ENCODE measurements at regions not wholly inside any gene's neighbourhood (a gene's known extent, or its start where the extent isn't known, plus 50 kb on each side); places are given as distances from the start of the nearest gene placed in this dataset.
"Not testable (repeated sequence)": the region's sequence is repeated elsewhere in the genome, so short reads cannot be mapped to it uniquely, and the experiment has no call there.

GRCh38 chr16:9647981-9648701, 534.1 kb downstream of the GRIN2A start:
- DNase-seq: peak; percentile 32
- H3K36me3 ChIP-seq (replicated peaks; ENCODE audit: control insufficient read depth, insufficient read depth, low read length): no peaks in the 10 kb centered on the region
- no peak overlapping the region for H3K4me3 ChIP-seq (ENCODE audit: insufficient read depth, low read depth, low read length)
- H3K27me3 ChIP-seq (ENCODE audit: control insufficient read depth, insufficient read depth, low read length): no peaks in the 10 kb centered on the region

GRCh38 chr16:9650284-9650683, 531.9 kb downstream of the GRIN2A start:
- Histone ChIP-seq H3K4me3 (ENCODE audit: insufficient read depth, low read depth, low read length) (no peak overlapping the region), H3K27me3 (ENCODE audit: control insufficient read depth, insufficient read depth, low read length) (no peaks in the 10 kb centered on the region), H3K36me3 (replicated peaks; ENCODE audit: control insufficient read depth, insufficient read depth, low read length) (no peaks in the 10 kb centered on the region)
- DNase-seq: no peak

- DNase-seq: no peak
- Histone ChIP-seq H3K36me3 (replicated peaks; ENCODE audit: control insufficient read depth, insufficient read depth, low read length) (no peaks in the 10 kb centered on the region), H3K27me3 (ENCODE audit: control insufficient read depth, insufficient read depth, low read length) (no peaks in the 10 kb centered on the region), H3K4me3 (ENCODE audit: insufficient read depth, low read depth, low read length) (no peak overlapping the region)
Observed at GRCh38 chr16:9655051-9655450, 527.2 kb downstream of the GRIN2A start.

- Histone ChIP-seq H3K27me3 (ENCODE audit: control insufficient read depth, insufficient read depth, low read length) (no peaks in the 10 kb centered on the region), H3K4me3 (ENCODE audit: insufficient read depth, low read depth, low read length) (no peak overlapping the region), H3K36me3 (replicated peaks; ENCODE audit: control insufficient read depth, insufficient read depth, low read length) (no peaks in the 10 kb centered on the region)
- no peak for DNase-seq
Observed at GRCh38 chr16:9657641-9658040, 524.6 kb downstream of the GRIN2A start.

GRCh38 chr16:9658164-9658563, 524.1 kb downstream of the GRIN2A start:
- Histone ChIP-seq H3K4me3 (ENCODE audit: insufficient read depth, low read depth, low read length) (no peak overlapping the region), H3K36me3 (replicated peaks; ENCODE audit: control insufficient read depth, insufficient read depth, low read length) (no peaks in the 10 kb centered on the region), H3K27me3 (ENCODE audit: control insufficient read depth, insufficient read depth, low read length) (no peaks in the 10 kb centered on the region)
- DNase-seq: no peak

- no peaks in the 10 kb centered on the region for H3K27me3 ChIP-seq (ENCODE audit: control insufficient read depth, insufficient read depth, low read length)
- DNase-seq: no peak
Observed at GRCh38 chr16:9658586-9658985, 523.6 kb downstream of the GRIN2A start.

GRCh38 chr16:9660898-9661297, 521.3 kb downstream of the GRIN2A start:
- H3K27me3 ChIP-seq (ENCODE audit: control insufficient read depth, insufficient read depth, low read length): no peaks in the 10 kb centered on the region
- DNase-seq: no peak
- H3K4me3 ChIP-seq (ENCODE audit: insufficient read depth, low read depth, low read length): no peak overlapping the region
- no peaks in the 10 kb centered on the region for H3K36me3 ChIP-seq (replicated peaks; ENCODE audit: control insufficient read depth, insufficient read depth, low read length)

More at GRCh38 chr16:9658586-9658985, 523.6 kb downstream of the GRIN2A start:
- no peaks in the 10 kb centered on the region for H3K36me3 ChIP-seq (replicated peaks; ENCODE audit: control insufficient read depth, insufficient read depth, low read length)
- no peak overlapping the region for H3K4me3 ChIP-seq (ENCODE audit: insufficient read depth, low read depth, low read length)

- Histone ChIP-seq H3K27me3 (ENCODE audit: control insufficient read depth, insufficient read depth, low read length) (no peaks in the 10 kb centered on the region), H3K36me3 (replicated peaks; ENCODE audit: control insufficient read depth, insufficient read depth, low read length) (no peaks in the 10 kb centered on the region), H3K4me3 (ENCODE audit: insufficient read depth, low read depth, low read length) (no peak overlapping the region)
- no peak for DNase-seq
Observed at GRCh38 chr16:9661336-9662017, 520.8 kb downstream of the GRIN2A start.

- H3K36me3 ChIP-seq (replicated peaks; ENCODE audit: control insufficient read depth, insufficient read depth, low read length): no peaks in the 10 kb centered on the region
- no peak for DNase-seq
- H3K27me3 ChIP-seq (ENCODE audit: control insufficient read depth, insufficient read depth, low read length): no peaks in the 10 kb centered on the region
- H3K4me3 ChIP-seq (ENCODE audit: insufficient read depth, low read depth, low read length): no peak overlapping the region
Observed at GRCh38 chr16:9663588-9663987, 518.6 kb downstream of the GRIN2A start.

- Histone ChIP-seq H3K36me3 (replicated peaks; ENCODE audit: control insufficient read depth, insufficient read depth, low read length) (no peaks in the 10 kb centered on the region), H3K4me3 (ENCODE audit: insufficient read depth, low read depth, low read length) (no peak overlapping the region), H3K27me3 (ENCODE audit: control insufficient read depth, insufficient read depth, low read length) (no peaks in the 10 kb centered on the region)
- no peak for DNase-seq
Observed at GRCh38 chr16:9665851-9666271, 516.4 kb downstream of the GRIN2A start.

- no peaks in the 10 kb centered on the region for H3K27me3 ChIP-seq (ENCODE audit: control insufficient read depth, insufficient read depth, low read length)
- DNase-seq: no peak
- no peak overlapping the region for H3K4me3 ChIP-seq (ENCODE audit: insufficient read depth, low read depth, low read length)
- H3K36me3 ChIP-seq (replicated peaks; ENCODE audit: control insufficient read depth, insufficient read depth, low read length): no peaks in the 10 kb centered on the region
Observed at GRCh38 chr16:9666834-9667480, 515.3 kb downstream of the GRIN2A start.

- no peaks in the 10 kb centered on the region for H3K36me3 ChIP-seq (replicated peaks; ENCODE audit: control insufficient read depth, insufficient read depth, low read length)
- DNase-seq: no peak
Observed at GRCh38 chr16:9670033-9670432, 512.2 kb downstream of the GRIN2A start.

GRCh38 chr16:9670616-9671015, 511.6 kb downstream of the GRIN2A start:
- H3K4me3 ChIP-seq (ENCODE audit: insufficient read depth, low read depth, low read length); H3K36me3 ChIP-seq (replicated peaks; ENCODE audit: control insufficient read depth, insufficient read depth, low read length); DNase-seq; H3K27me3 ChIP-seq (ENCODE audit: control insufficient read depth, insufficient read depth, low read length): not testable (repeated sequence)

More at GRCh38 chr16:9670033-9670432, 512.2 kb downstream of the GRIN2A start:
- no peak overlapping the region for H3K4me3 ChIP-seq (ENCODE audit: insufficient read depth, low read depth, low read length)
- H3K27me3 ChIP-seq (ENCODE audit: control insufficient read depth, insufficient read depth, low read length): no peaks in the 10 kb centered on the region

- peak overlapping the region; percentile 6; the same call in 1 of the 2 replicates for H3K4me3 ChIP-seq (ENCODE audit: insufficient read depth, low read depth, low read length)
- not testable (repeated sequence) for DNase-seq; H3K27me3 ChIP-seq (ENCODE audit: control insufficient read depth, insufficient read depth, low read length); H3K36me3 ChIP-seq (replicated peaks; ENCODE audit: control insufficient read depth, insufficient read depth, low read length)
Observed at GRCh38 chr16:9676560-9677300, 505.5 kb downstream of the GRIN2A start.
